22Rv1 (cell line): ENCODE measurements at regions not wholly inside any gene's neighbourhood (a gene's known extent, or its start where the extent isn't known, plus 50 kb on each side); places are given as distances from the start of the nearest gene placed in this dataset.
"Not testable (repeated sequence)": the region's sequence is repeated elsewhere in the genome, so short reads cannot be mapped to it uniquely, and the experiment has no call there.

ENCODE experiments used
- H3K27ac ChIP-seq: fragments of 450-650 bp; 2 replicates; pipeline ENCODE4 v1.5.1; 2017
- ZFX ChIP-seq: fragments of 450-650 bp; IDR thresholded peaks from 2 replicates; pipeline ENCODE4 v1.6.1; 2017; ENCODE audit warnings: antibody characterized with exemption, borderline replicate concordance
- TF ChIP-seq, protein P1 (sequence below): fragments of 450-650 bp; IDR thresholded peaks from 2 replicates; pipeline ENCODE4 v1.5.1; 2017; ENCODE audit warnings: mild to moderate bottlenecking

DNA sequence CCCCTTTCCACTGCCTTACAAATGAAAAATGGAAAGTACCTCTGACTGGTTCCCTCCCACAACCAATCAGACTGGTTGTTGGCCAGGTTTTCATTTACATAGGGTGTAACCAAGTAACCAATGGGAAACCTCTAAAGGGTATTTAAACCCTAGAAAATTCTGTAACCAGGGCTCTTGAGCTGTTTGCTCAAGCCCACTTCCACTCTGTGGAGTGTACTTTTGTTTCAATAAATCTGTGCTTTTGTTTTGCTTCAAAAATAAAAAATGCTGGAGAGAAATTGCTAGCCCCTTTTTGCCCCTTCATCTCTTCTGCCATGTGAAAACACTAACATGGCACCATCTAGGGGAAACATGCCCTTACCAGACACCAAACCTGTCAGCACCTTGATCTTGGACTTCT is 129.5 kb downstream of the AHR start:
- no peak for TF ChIP-seq ZFX
- TF ChIP-seq, protein P1, sequence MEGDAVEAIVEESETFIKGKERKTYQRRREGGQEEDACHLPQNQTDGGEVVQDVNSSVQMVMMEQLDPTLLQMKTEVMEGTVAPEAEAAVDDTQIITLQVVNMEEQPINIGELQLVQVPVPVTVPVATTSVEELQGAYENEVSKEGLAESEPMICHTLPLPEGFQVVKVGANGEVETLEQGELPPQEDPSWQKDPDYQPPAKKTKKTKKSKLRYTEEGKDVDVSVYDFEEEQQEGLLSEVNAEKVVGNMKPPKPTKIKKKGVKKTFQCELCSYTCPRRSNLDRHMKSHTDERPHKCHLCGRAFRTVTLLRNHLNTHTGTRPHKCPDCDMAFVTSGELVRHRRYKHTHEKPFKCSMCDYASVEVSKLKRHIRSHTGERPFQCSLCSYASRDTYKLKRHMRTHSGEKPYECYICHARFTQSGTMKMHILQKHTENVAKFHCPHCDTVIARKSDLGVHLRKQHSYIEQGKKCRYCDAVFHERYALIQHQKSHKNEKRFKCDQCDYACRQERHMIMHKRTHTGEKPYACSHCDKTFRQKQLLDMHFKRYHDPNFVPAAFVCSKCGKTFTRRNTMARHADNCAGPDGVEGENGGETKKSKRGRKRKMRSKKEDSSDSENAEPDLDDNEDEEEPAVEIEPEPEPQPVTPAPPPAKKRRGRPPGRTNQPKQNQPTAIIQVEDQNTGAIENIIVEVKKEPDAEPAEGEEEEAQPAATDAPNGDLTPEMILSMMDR: no peak
- H3K27ac ChIP-seq: no peak overlapping the region

DNA sequence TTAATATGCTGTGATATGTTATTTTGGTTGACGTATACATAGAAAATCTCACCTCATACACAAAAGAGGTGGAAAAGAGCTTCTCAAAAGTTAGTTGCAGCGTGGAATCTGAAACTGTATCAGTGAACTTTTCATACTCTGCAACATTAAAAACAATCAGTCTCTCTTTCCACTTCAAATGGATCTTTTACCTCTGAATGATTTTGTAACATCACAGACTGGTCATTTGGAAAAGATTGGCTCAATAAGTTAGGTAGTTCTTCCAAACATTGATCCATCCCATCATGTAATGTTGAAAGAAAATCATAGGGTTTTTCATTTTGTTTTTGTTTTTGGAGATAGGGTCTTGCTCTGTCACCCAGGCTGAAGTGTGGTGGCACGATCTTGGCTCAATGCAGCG is 131.1 kb downstream of the AHR start:
- H3K27ac ChIP-seq: no peak overlapping the region
- TF ChIP-seq ZFX: no peak
- TF ChIP-seq, protein P1: no peak

DNA sequence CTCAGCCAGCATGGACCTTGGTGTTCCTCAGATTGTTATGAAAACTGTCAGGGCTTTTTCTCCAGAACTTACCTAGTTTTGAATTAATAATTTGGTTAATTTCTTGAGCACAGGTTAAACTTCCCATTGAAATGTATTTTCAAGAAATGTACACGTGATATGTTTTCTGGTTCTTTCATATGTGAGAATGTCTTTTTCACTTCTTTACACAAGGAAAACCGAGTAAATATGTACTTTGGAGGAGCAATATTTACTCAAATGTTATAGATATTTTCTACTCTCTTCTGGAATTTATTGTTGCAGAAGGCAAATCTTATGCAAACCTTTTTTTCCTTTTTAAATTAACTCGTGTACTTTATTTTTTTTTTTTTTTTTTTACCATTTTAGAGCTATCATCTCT is 134.3 kb downstream of the AHR start:
- no peak overlapping the region for H3K27ac ChIP-seq
- no peak for TF ChIP-seq ZFX
- TF ChIP-seq, protein P1: no peak

DNA sequence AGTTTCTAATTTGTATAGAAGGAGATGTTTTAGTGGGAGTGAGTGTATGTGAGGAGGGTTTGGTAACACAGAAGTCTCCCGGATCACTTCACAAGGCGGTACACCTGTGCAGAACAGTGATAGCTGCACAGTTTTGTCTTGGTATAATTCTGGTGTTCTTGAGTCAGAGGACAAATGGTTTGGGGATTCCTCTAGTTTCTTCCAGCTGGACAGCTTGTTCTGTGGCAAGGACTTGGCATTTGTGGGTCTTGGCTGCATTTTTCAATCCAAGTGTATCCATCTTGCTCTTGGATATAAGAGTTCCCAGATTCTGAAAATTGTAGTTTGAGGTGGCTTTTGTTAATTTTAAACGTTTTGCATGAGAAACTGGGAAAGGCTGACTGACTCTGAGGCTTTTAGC is 135.7 kb downstream of the AHR start:
- H3K27ac ChIP-seq: no peak overlapping the region
- no peak for TF ChIP-seq ZFX
- TF ChIP-seq, protein P1: no peak

- no peak for TF ChIP-seq ZFX
- TF ChIP-seq, protein P1: no peak
Observed at GRCh38 chr7:17434841-17435692, 136.6 kb downstream of the AHR start.

GRCh38 chr7:17436126-17436525 is 137.7 kb downstream of the AHR start:
- no peak for TF ChIP-seq ZFX
- TF ChIP-seq, protein P1: no peak
- H3K27ac ChIP-seq: no peak overlapping the region

More at GRCh38 chr7:17434841-17435692, 136.6 kb downstream of the AHR start:
- no peak overlapping the region for H3K27ac ChIP-seq

- TF ChIP-seq, protein P1: no peak
- TF ChIP-seq ZFX: no peak
- no peak overlapping the region for H3K27ac ChIP-seq
Observed at GRCh38 chr7:17437586-17437985, 139.1 kb downstream of the AHR start.

DNA sequence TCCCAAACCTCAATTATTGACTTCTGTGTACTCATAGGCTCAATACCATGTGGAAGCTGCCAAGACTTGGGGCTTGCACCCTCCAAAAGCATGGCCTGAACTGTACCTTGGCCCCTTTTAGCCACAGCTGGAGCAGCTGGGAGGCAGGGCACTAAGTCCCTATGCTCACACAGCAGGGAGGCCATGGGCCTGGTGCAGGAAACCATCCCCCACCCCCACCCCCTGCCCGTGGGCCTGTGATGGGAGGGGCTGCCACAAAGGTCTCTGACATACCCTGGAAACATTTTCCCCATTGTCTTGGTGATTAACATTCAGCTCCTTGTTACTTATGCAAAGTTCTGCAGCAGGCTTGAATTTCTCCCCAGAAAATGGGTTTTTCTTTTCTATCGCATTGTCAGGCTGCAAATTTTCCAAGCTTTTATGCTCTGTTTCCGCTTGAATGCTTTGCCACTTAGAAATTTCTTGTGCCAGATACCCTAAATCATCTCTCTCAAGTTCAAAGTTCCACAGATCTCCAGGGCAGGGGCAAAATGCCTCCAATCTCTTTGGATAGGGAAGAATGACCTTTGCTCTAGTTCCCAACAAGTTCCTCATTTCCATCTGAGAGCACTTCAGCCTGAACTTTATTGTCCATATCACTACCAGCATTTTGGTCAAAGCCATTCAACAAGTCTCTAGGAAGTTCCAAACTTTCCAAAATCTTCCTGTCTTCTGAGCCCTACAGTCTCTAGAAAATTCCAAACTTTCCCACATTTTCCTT is 141.8 kb downstream of the AHR start:
- H3K27ac ChIP-seq: not testable (repeated sequence)
